NCI-H2171 (cell line): ENCODE measurements at regions not wholly inside any gene's neighbourhood (a gene's known extent, or its start where the extent isn't known, plus 50 kb on each side); places are given as distances from the start of the nearest gene placed in this dataset.

Source experiments
- DNase-seq: peaks from one replicate; lab custom pipeline; 2025; lab: John Stamatoyannopoulos, UW

- DNase-seq: no peak
Measured at GRCh38 chr2:18927525-18928232, 338.3 kb upstream of the NT5C1B start.

GRCh38 chr2:18926631-18927524, 337.5 kb upstream of the NT5C1B start:
- no peak for DNase-seq

GRCh38 chr2:18925296-18925695, 335.9 kb upstream of the NT5C1B start:
- no peak for DNase-seq

- DNase-seq: no peak
Measured at GRCh38 chr2:18924886-18925285, 335.5 kb upstream of the NT5C1B start.

GRCh38 chr2:18924386-18924785, 335.0 kb upstream of the NT5C1B start:
- DNase-seq: no peak

GRCh38 chr2:18922276-18922675, 332.9 kb upstream of the NT5C1B start:
- DNase-seq: no peak

- peak; percentile 9 for DNase-seq
Measured at GRCh38 chr2:18918280-18918679, 328.9 kb upstream of the NT5C1B start.

GRCh38 chr2:18915227-18915626, 325.9 kb upstream of the NT5C1B start:
- no peak for DNase-seq

- DNase-seq: no peak
Measured at GRCh38 chr2:18913512-18913911, 324.1 kb upstream of the NT5C1B start.

GRCh38 chr2:18912225-18912888, 323.0 kb upstream of the NT5C1B start:
- no peak for DNase-seq

- no peak for DNase-seq
Measured at GRCh38 chr2:18911416-18911815, 322.0 kb upstream of the NT5C1B start.

- DNase-seq: no peak
Measured at GRCh38 chr2:18910843-18911242, 321.5 kb upstream of the NT5C1B start.

GRCh38 chr2:18907937-18908336, 318.6 kb upstream of the NT5C1B start:
- no peak for DNase-seq

GRCh38 chr2:18907508-18907907, 318.1 kb upstream of the NT5C1B start:
- DNase-seq: no peak

- DNase-seq: no peak
Measured at GRCh38 chr2:18903750-18904149, 314.4 kb upstream of the NT5C1B start.

- DNase-seq: no peak
Measured at GRCh38 chr2:18901242-18901641, 311.9 kb upstream of the NT5C1B start.

GRCh38 chr2:18900691-18901141, 311.3 kb upstream of the NT5C1B start:
- no peak for DNase-seq

GRCh38 chr2:18899725-18900124, 310.4 kb upstream of the NT5C1B start:
- DNase-seq: no peak

- DNase-seq: no peak
Measured at GRCh38 chr2:18898271-18898670, 308.9 kb upstream of the NT5C1B start.

GRCh38 chr2:18896125-18896764, 306.9 kb upstream of the NT5C1B start:
- DNase-seq: no peak

- DNase-seq: no peak
Measured at GRCh38 chr2:18891600-18892345, 302.4 kb upstream of the NT5C1B start.
